HepG2 (cell line): ENCODE measurements at regions not wholly inside any gene's neighbourhood (a gene's known extent, or its start where the extent isn't known, plus 50 kb on each side); places are given as distances from the start of the nearest gene placed in this dataset.
A peak's percentile ranks its signal among the peaks of the same experiment; 100 is the strongest.

ENCODE experiments used
- ATAC-seq: fragments of 200-7000 bp; cut with Tn5 transposase; 3 replicates; pipeline ENCODE4 v1.9.1; 2020; ENCODE audit warnings: mild to moderate bottlenecking, moderate library complexity
- BruUV-seq: library from RNA; stranded (reverse); fragments of 400-500 nt; replicated peaks from 2 replicates; lab custom pipeline; 2021; lab: Mats Ljungman, UMichigan
- CTCF ChIA-PET: fragments of 300-600 bp; formaldehyde crosslinking; extraction: SDS; loops from one replicate; lab custom pipeline; 2021; ENCODE audit warnings: low total read pairs, inconsistent platforms, low intra/inter-chr PET ratio; lab: Yijun Ruan, JAX
- POLR2A ChIA-PET: fragments of 350-600 bp; sonication (Branson Sonifier 250); formaldehyde crosslinking; loops from one replicate; lab custom pipeline; 2020; ENCODE audit warnings: antibody characterized with exemption, inconsistent platforms; lab: Yijun Ruan, JAX
- DNase-seq: peaks from one replicate; pipeline ENCODE4 v3.0.0-alpha.2; 2015; ENCODE audit warnings: low spot score
- FAIRE-seq: peaks from 3 replicates; lab custom pipeline; 2011; peaks lifted over from hg19 to GRCh38; lab: Jason Lieb, UNC
- H2AFZ ChIP-seq: one replicate; pipeline ENCODE4 v1.6.1; 2011; ENCODE audit warnings: low read length, inconsistent platforms
- H3K27ac ChIP-seq: fragments of 300-600 bp; 3 replicates; pipeline ENCODE4 v1.8.0; 2011; ENCODE audit warnings: mixed run types, mild to moderate bottlenecking, mixed read lengths, low read length, inconsistent platforms; ENCODE audit not compliant: insufficient read depth; ENCODE audit errors: extremely low read length
- H3K27me3 ChIP-seq, 2 experiments: fragments of 200-600 bp in 1 of 2; 2 replicates in 1 of 2; 3 replicates in 1 of 2; pipeline versions ENCODE4 v1.6.0 to v1.8.0; 2011; ENCODE audit warnings: low read length in 2 of 2, mild to moderate bottlenecking in 2 of 2, moderate library complexity in 2 of 2, inconsistent platforms in 1 of 2; ENCODE audit not compliant: insufficient read depth in 2 of 2, control insufficient read depth in 1 of 2
- H3K36me3 ChIP-seq, 2 experiments: fragments of 200-600 bp in 1 of 2; replicated peaks in 1 of 2; 2 replicates in 1 of 2; 3 replicates in 1 of 2; pipeline versions ENCODE4 v1.5.1 to v1.8.0; 2011; ENCODE audit warnings: low read length in 2 of 2, inconsistent platforms in 1 of 2; ENCODE audit not compliant: insufficient read depth in 2 of 2, control insufficient read depth in 1 of 2
- H3K4me1 ChIP-seq: 2 replicates; pipeline ENCODE4 v1.5.1; 2012; ENCODE audit warnings: low read length, inconsistent platforms; ENCODE audit not compliant: insufficient read depth
- H3K4me2 ChIP-seq: 2 replicates; pipeline ENCODE4 v1.6.0; 2011; ENCODE audit warnings: low read depth, low read length, inconsistent platforms
- H3K4me3 ChIP-seq, 3 experiments: fragments of 200-600 bp in 1 of 3; sonication (generic), shearing (Covaris generic) in 1 of 3; replicated peaks in 1 of 3; 2 replicates each; pipeline ENCODE4 v1.5.1; 2011 to 2016; ENCODE audit warnings: low read length in 3 of 3, inconsistent platforms in 2 of 3, low read depth in 2 of 3, mild to moderate bottlenecking in 2 of 3, control low read depth in 1 of 3, mixed read lengths in 1 of 3; ENCODE audit not compliant: insufficient read depth in 1 of 3
- H3K79me2 ChIP-seq: one replicate; pipeline ENCODE4 v1.6.1; 2011; ENCODE audit warnings: low read length, inconsistent platforms; ENCODE audit not compliant: insufficient read depth
- H3K9ac ChIP-seq: 2 replicates; pipeline ENCODE4 v1.6.0; 2011; ENCODE audit warnings: mild to moderate bottlenecking, low read depth, low read length, inconsistent platforms; ENCODE audit not compliant: insufficient read depth
- H3K9me3 ChIP-seq: 2 replicates; pipeline ENCODE4 v1.5.1; 2012; ENCODE audit warnings: mild to moderate bottlenecking, low read length
- H4K20me1 ChIP-seq: 2 replicates; pipeline ENCODE4 v1.6.0; 2011; ENCODE audit warnings: inconsistent platforms, mild to moderate bottlenecking, low read length, moderate library complexity; ENCODE audit not compliant: insufficient read depth
- FOXJ3 ChIP-seq: sonication (generic); formaldehyde crosslinking; IDR thresholded peaks from 2 replicates; pipeline ENCODE4 v1.4.0; 2020; ENCODE audit warnings: missing genetic modification reagents, mild to moderate bottlenecking, borderline replicate concordance
- FOXO4 ChIP-seq: sonication (generic); formaldehyde crosslinking; conservative IDR thresholded peaks from 2 replicates; pipeline ENCODE4 v1.8.1; 2023; ENCODE audit warnings: missing genetic modification reagents
- HOXA7 ChIP-seq: sonication (generic); formaldehyde crosslinking; IDR thresholded peaks from 2 replicates; pipeline ENCODE4 v1.8.1; 2022; ENCODE audit warnings: mild to moderate bottlenecking, missing genetic modification reagents, moderate library complexity
- KAT8 ChIP-seq: IDR thresholded peaks from 2 replicates; pipeline ENCODE4 v1.6.1; 2016; ENCODE audit warnings: missing genetic modification reagents, missing compliant biosample characterization
- KDM3A ChIP-seq: IDR thresholded peaks from 2 replicates; pipeline ENCODE4 v1.6.1; 2018; ENCODE audit warnings: low read depth, missing compliant biosample characterization
- KLF16 ChIP-seq, 2 experiments: sonication (generic) in 1 of 2; formaldehyde crosslinking in 1 of 2; IDR thresholded peaks; 2 replicates each; pipeline versions ENCODE4 v1.6.1 to v1.8.0; 2016 to 2023; ENCODE audit warnings: missing genetic modification reagents in 2 of 2, missing compliant biosample characterization in 1 of 2
- MED8 ChIP-seq: sonication (generic); formaldehyde crosslinking; IDR thresholded peaks from 2 replicates; pipeline ENCODE4 v1.8.1; 2023; ENCODE audit warnings: mild to moderate bottlenecking, missing genetic modification reagents; ENCODE audit not compliant: insufficient replicate concordance
- MTF2 ChIP-seq: sonication (generic); formaldehyde crosslinking; IDR thresholded peaks from 2 replicates; pipeline ENCODE4 v1.5.0; 2020; ENCODE audit warnings: missing genetic modification reagents, borderline replicate concordance
- MYC ChIP-seq: sonication (generic); formaldehyde crosslinking; IDR thresholded peaks from 2 replicates; pipeline ENCODE4 v1.9.0; 2021; ENCODE audit warnings: missing genetic modification reagents, borderline replicate concordance
- NAIF1 ChIP-seq: sonication (generic); formaldehyde crosslinking; IDR thresholded peaks from 2 replicates; pipeline ENCODE4 v1.5.0; 2020; ENCODE audit warnings: mild to moderate bottlenecking, missing genetic modification reagents, borderline replicate concordance
- NR2C2 ChIP-seq: sonication (generic); formaldehyde crosslinking; IDR thresholded peaks from 2 replicates; pipeline ENCODE4 v1.4.0; 2020; ENCODE audit warnings: missing genetic modification reagents, mild to moderate bottlenecking, moderate library complexity, borderline replicate concordance
- PHB2 ChIP-seq: fragments of 450-650 bp; IDR thresholded peaks from 2 replicates; pipeline ENCODE4 v1.6.1; 2018; ENCODE audit not compliant: partially characterized antibody
- ZNF12 ChIP-seq: sonication (generic); formaldehyde crosslinking; IDR thresholded peaks from 2 replicates; pipeline ENCODE4 v1.5.0; 2020; ENCODE audit warnings: missing genetic modification reagents
- ZNF460 ChIP-seq: sonication (generic); formaldehyde crosslinking; IDR thresholded peaks from 2 replicates; pipeline ENCODE4 v1.5.1; 2020; ENCODE audit warnings: missing genetic modification reagents, mild to moderate bottlenecking, borderline replicate concordance
- ZNF530 ChIP-seq: sonication (generic); formaldehyde crosslinking; IDR thresholded peaks from 2 replicates; pipeline ENCODE4 v1.5.0; 2020; ENCODE audit warnings: low read depth, mild to moderate bottlenecking, missing genetic modification reagents
- ZNF777 ChIP-seq: sonication (generic); formaldehyde crosslinking; IDR thresholded peaks from 2 replicates; pipeline ENCODE4 v1.4.0; 2020; ENCODE audit warnings: missing genetic modification reagents
- WGBS: methylation state at CpG from one replicate; pipeline ENCODE4 v1.1.6; 2017; ENCODE audit warnings: low lambda C conversion rate; 5-methylcytosine and 5-hydroxymethylcytosine counted together
- in situ Hi-C: cut with HindIII; loops from 2 replicates; pipeline ENCODE4 v1.10.0; 2017; ENCODE audit warnings: low pct_unique_long_range_greater_than_20kb; ENCODE audit not compliant: extremely low pct_ligation_motif_present
- intact Hi-C: fragments of 100-400 bp; cut with micrococcal nuclease; formaldehyde crosslinking; loops from one replicate; pipeline ENCODE4 v1.10.0; 2022; ENCODE audit not compliant: unreplicated experiment

- no peaks in the 10 kb centered on the region for H3K36me3 ChIP-seq
- no peak overlapping the region for H3K9ac ChIP-seq
- intact Hi-C loops = no loop called here
- in situ Hi-C loops = no loop called here
- ChIA-PET CTCF (no interaction called here), POLR2A (no interaction called here)
- ATAC-seq (no peak), FAIRE-seq (no peak), DNase-seq (no peak)
- H3K4me1 ChIP-seq = no peaks in the 10 kb centered on the region
- H3K4me2 ChIP-seq = no peak overlapping the region
- H3K9me3 ChIP-seq = no peaks in the 10 kb centered on the region
- H4K20me1 ChIP-seq = no peaks in the 10 kb centered on the region
- peak; percentile 9; the same call in 1 of the 2 replicates for TF ChIP-seq ZNF460 (CRISPR knock-in tag)
- TF ChIP-seq NAIF1 (CRISPR knock-in tag) = no peak
- no peaks in the 10 kb centered on the region for H3K27me3 ChIP-seq
- H3K27ac ChIP-seq = no peak overlapping the region
- WGBS = 29% methylated on average over 6 of the region's 6 CpGs
- BruUV-seq = no TSS peak
- no peak overlapping the region for H2AFZ ChIP-seq
- no peak overlapping the region for H3K4me3 ChIP-seq
- no peaks in the 10 kb centered on the region for H3K79me2 ChIP-seq
Measured at GRCh38 chr2:186959486-186959885, 110.5 kb upstream of the ZSWIM2 start.

GRCh38 chr2:186950694-186951093 lies 101.7 kb upstream of the ZSWIM2 start:
- in situ Hi-C loops (no loop called here), intact Hi-C loops (no loop called here)
- WGBS = 0% methylated on average over 3 of the region's 3 CpGs
- Histone ChIP-seq H3K4me1 (no peaks in the 10 kb centered on the region), H3K27ac (no peak overlapping the region), H3K36me3 (no peaks in the 10 kb centered on the region), H3K4me3 (no peak overlapping the region), H3K79me2 (no peaks in the 10 kb centered on the region), H3K27me3 (0 out of 5 replicates have a peak, but pooled peaks cover 0 to 3% of the 10 kb centered on the region in 2 experiments), H3K4me2 (no peak overlapping the region), H4K20me1 (no peaks in the 10 kb centered on the region), H3K9ac (no peak overlapping the region), H3K9me3 (no peaks in the 10 kb centered on the region), H2AFZ (no peak overlapping the region)
- BruUV-seq = no TSS peak
- ChIA-PET POLR2A (no interaction called here), CTCF (no interaction called here)
- TF ChIP-seq FOXO4 (CRISPR knock-in tag) = no peak
- no peak for TF ChIP-seq ZNF530 (CRISPR knock-in tag)
- TF ChIP-seq ZNF777 (CRISPR knock-in tag) = no peak
- no peak for TF ChIP-seq NR2C2
- TF ChIP-seq MYC (CRISPR knock-in tag) = no peak
- no peak for TF ChIP-seq FOXJ3
- no peak for TF ChIP-seq MED8 (CRISPR knock-in tag)
- no peak for TF ChIP-seq KLF16 (CRISPR knock-in tag; IDR thresholded peaks at IDR 0.05)
- no peak for TF ChIP-seq MTF2 (CRISPR knock-in tag)
- no peak for TF ChIP-seq HOXA7 (CRISPR knock-in tag)
- no peak for TF ChIP-seq ZNF12 (CRISPR knock-in tag)
- no peak for TF ChIP-seq PHB2
- no peak for TF ChIP-seq KDM3A (CRISPR knock-in tag)
- TF ChIP-seq KAT8 (CRISPR knock-in tag) = no peak
- no peak for DNase-seq
- ATAC-seq = no peak
- no peak for FAIRE-seq
